A673 (cell line): ENCODE measurements at regions not wholly inside any gene's neighbourhood (a gene's known extent, or its start where the extent isn't known, plus 50 kb on each side); places are given as distances from the start of the nearest gene placed in this dataset.

ENCODE experiments used
- BruUV-seq: library from RNA; stranded (reverse); fragments of 400-500 nt; replicated peaks from 2 replicates; lab custom pipeline; 2021; lab: Mats Ljungman, UMichigan
- CTCF ChIA-PET: fragments of 300-600 bp; sonication (Branson Sonifier 250); formaldehyde crosslinking; loops from one replicate; lab custom pipeline; 2022; ENCODE audit warnings: antibody characterized with exemption; lab: Charles Lee
- POLR2A ChIA-PET: fragments of 300-600 bp; sonication (Branson Sonifier 250); formaldehyde crosslinking; loops from one replicate; lab custom pipeline; 2022; ENCODE audit warnings: antibody characterized with exemption; ENCODE audit not compliant: low non-redundant PET; lab: Charles Lee
- DNase-seq: peaks from one replicate; pipeline ENCODE4 v3.0.0-alpha.2; 2015; ENCODE audit warnings: low spot score
- H3K27ac ChIP-seq: fragments of 200-600 bp; sonication (generic); 2 replicates; pipeline ENCODE4 v1.5.1; 2016; ENCODE audit warnings: mixed run types, low read depth, mild to moderate bottlenecking, mixed read lengths, antibody characterized with exemption, low read length; ENCODE audit not compliant: poor library complexity, severe bottlenecking
- H3K27me3 ChIP-seq: fragments of 200-600 bp; sonication (generic); replicated peaks from 2 replicates; pipeline ENCODE4 v1.6.1; 2017; ENCODE audit warnings: mixed run types, low read depth, mild to moderate bottlenecking, mixed read lengths, antibody characterized with exemption, low read length; ENCODE audit not compliant: insufficient read depth, poor library complexity
- H3K36me3 ChIP-seq: fragments of 200-600 bp; sonication (generic); 2 replicates; pipeline ENCODE4 v1.6.1; 2016; ENCODE audit warnings: mixed run types, mild to moderate bottlenecking, mixed read lengths, antibody characterized with exemption, low read length; ENCODE audit not compliant: insufficient read depth, poor library complexity, severe bottlenecking
- H3K4me1 ChIP-seq: fragments of 200-600 bp; sonication (generic); 2 replicates; pipeline ENCODE4 v1.6.1; 2017; ENCODE audit warnings: mixed run types, mild to moderate bottlenecking, mixed read lengths, antibody characterized with exemption, low read length; ENCODE audit not compliant: insufficient read depth, poor library complexity, severe bottlenecking
- H3K4me3 ChIP-seq: fragments of 200-600 bp; sonication (generic); 2 replicates; pipeline ENCODE4 v1.5.1; 2016; ENCODE audit warnings: low read depth, mixed run types, mild to moderate bottlenecking, mixed read lengths, low read length; ENCODE audit not compliant: poor library complexity, severe bottlenecking
- H3K9me3 ChIP-seq: fragments of 200-600 bp; sonication (generic); 2 replicates; pipeline ENCODE4 v1.6.1; 2016; ENCODE audit warnings: mixed run types, low read depth, mild to moderate bottlenecking, mixed read lengths, antibody characterized with exemption, low read length; ENCODE audit not compliant: poor library complexity, severe bottlenecking
- CTCF ChIP-seq: fragments of 300-800, 200-600 bp; sonication (generic); conservative IDR thresholded peaks from 2 replicates; pipeline ENCODE4 v1.5.1; 2017; ENCODE audit warnings: low read depth, mild to moderate bottlenecking, antibody characterized with exemption, low read length, moderate library complexity, mixed read lengths
- EZH2 ChIP-seq: fragments of 200-600 bp; sonication (generic); IDR thresholded peaks from 2 replicates; pipeline ENCODE4 v1.6.1; 2017; ENCODE audit warnings: borderline replicate concordance, low read depth, mild to moderate bottlenecking, mixed read lengths, antibody characterized with exemption, low read length; ENCODE audit not compliant: poor library complexity, severe bottlenecking
- intact Hi-C: fragments of 100-400 bp; cut with micrococcal nuclease; formaldehyde crosslinking; loops from one replicate; pipeline ENCODE4 v1.10.0; 2022; ENCODE audit not compliant: unreplicated experiment

- BruUV-seq: no TSS peak
- Histone ChIP-seq H3K4me3 (no peak overlapping the region), H3K27me3 (no peaks in the 10 kb centered on the region), H3K27ac (no peak overlapping the region), H3K4me1 (no peaks in the 10 kb centered on the region), H3K9me3 (no peaks in the 10 kb centered on the region), H3K36me3 (no peaks in the 10 kb centered on the region)
- CTCF ChIA-PET: no interaction called here
- no peak for DNase-seq
- POLR2A ChIA-PET: no interaction called here
- TF ChIP-seq CTCF: no peak
- no peak for TF ChIP-seq EZH2
- intact Hi-C loops: no loop called here
These were observed 1187.3 kb upstream of the SEL1L start for GRCh38 chr14:82720946-82721345.

- intact Hi-C loops: no loop called here
- Histone ChIP-seq H3K27ac (no peak overlapping the region), H3K4me3 (no peak overlapping the region), H3K27me3 (no peaks in the 10 kb centered on the region), H3K36me3 (no peaks in the 10 kb centered on the region), H3K4me1 (no peaks in the 10 kb centered on the region), H3K9me3 (no peaks in the 10 kb centered on the region)
- POLR2A ChIA-PET: no interaction called here
- CTCF ChIA-PET: no interaction called here
- BruUV-seq: no TSS peak
- DNase-seq: no peak
- TF ChIP-seq EZH2: no peak
- TF ChIP-seq CTCF: no peak
These were observed 1190.7 kb upstream of the SEL1L start for GRCh38 chr14:82724316-82724715.

GRCh38 chr14:82725213-82725612 is 1191.6 kb upstream of the SEL1L start:
- no peak for DNase-seq
- intact Hi-C loops: no loop called here
- Histone ChIP-seq H3K9me3 (no peaks in the 10 kb centered on the region), H3K4me3 (no peak overlapping the region), H3K27me3 (no peaks in the 10 kb centered on the region), H3K4me1 (no peaks in the 10 kb centered on the region), H3K27ac (no peak overlapping the region), H3K36me3 (no peaks in the 10 kb centered on the region)
- TF ChIP-seq CTCF: no peak
- no peak for TF ChIP-seq EZH2
- BruUV-seq: no TSS peak
- POLR2A ChIA-PET: no interaction called here
- CTCF ChIA-PET: no interaction called here
